NB4 (cell line): ENCODE measurements at regions not wholly inside any gene's neighbourhood (a gene's known extent, or its start where the extent isn't known, plus 50 kb on each side); places are given as distances from the start of the nearest gene placed in this dataset.

Experiments
- DNase-seq: peaks from one replicate; pipeline ENCODE4 v3.0.0; 2010; ENCODE audit warnings: low read depth
- H3K4me3 ChIP-seq: one replicate; pipeline ENCODE4 v1.5.1; 2011; ENCODE audit warnings: mild to moderate bottlenecking, low read depth, low read length, moderate library complexity
- CTCF ChIP-seq: IDR thresholded peaks from one replicate; pipeline ENCODE4 v1.5.1; 2012; ENCODE audit warnings: low read depth, low read length
- MAX ChIP-seq: IDR thresholded peaks from 2 replicates; pipeline ENCODE4 v1.6.1; 2011; ENCODE audit warnings: low read depth, low read length
- MYC ChIP-seq: IDR thresholded peaks from 2 replicates; pipeline ENCODE4 v1.6.1; 2011; ENCODE audit warnings: low read depth, low read length
- POLR2A ChIP-seq: IDR thresholded peaks from 2 replicates; pipeline ENCODE4 v1.6.1; 2011; ENCODE audit warnings: mild to moderate bottlenecking; ENCODE audit not compliant: insufficient read length; ENCODE audit errors: extremely low read depth

GRCh38 chr9:134566936-134567335, 74.7 kb upstream of the COL5A1 start:
- no peak overlapping the region for H3K4me3 ChIP-seq
- no peak for DNase-seq
- TF ChIP-seq POLR2A (no peak), MAX (no peak), CTCF (no peak), MYC (no peak)

- DNase-seq, result no peak
- no peak for TF ChIP-seq POLR2A
- no peak for TF ChIP-seq MYC
- no peak for TF ChIP-seq CTCF
- TF ChIP-seq MAX, result no peak
- no peak overlapping the region for H3K4me3 ChIP-seq
These were observed 73.5 kb upstream of the COL5A1 start for GRCh38 chr9:134568116-134568515.

GRCh38 chr9:134568811-134569210, 72.8 kb upstream of the COL5A1 start:
- H3K4me3 ChIP-seq, result no peak overlapping the region
- TF ChIP-seq MYC (no peak), MAX (no peak), CTCF (no peak), POLR2A (no peak)
- DNase-seq, result no peak

- H3K4me3 ChIP-seq, result no peak overlapping the region
- no peak for DNase-seq
- TF ChIP-seq MYC (no peak), CTCF (no peak), MAX (no peak), POLR2A (no peak)
These were observed 72.0 kb upstream of the COL5A1 start for GRCh38 chr9:134569626-134570025.

DNA sequence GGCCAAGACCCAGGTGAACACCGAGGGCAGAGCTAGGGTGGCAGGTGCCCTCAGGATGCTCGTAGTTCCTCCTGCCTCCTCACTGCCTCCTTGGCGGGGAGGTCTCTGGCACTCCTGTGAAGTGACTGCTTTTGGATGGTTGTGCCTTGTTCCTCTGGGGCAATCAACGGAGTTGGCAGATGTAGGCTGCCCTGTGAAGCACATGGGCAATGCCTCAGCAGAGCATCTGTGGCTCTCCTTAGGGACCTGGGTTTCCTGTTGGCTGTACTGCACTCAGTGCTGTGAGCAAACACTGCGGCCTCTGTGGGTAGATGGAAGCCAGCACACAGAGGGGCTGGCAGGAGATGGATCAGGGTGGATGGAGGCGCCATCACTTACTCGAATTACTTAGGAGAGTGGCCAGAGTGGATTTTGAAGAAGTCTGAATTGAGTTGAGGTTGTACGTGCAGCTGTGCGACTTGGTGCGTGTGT, 71.4 kb upstream of the COL5A1 start:
- TF ChIP-seq MYC (peak; percentile 31; the same call in 1 of the 2 replicates), POLR2A (no peak), MAX (peak; percentile 65; the same call in 1 of the 2 replicates), CTCF (no peak)
- H3K4me3 ChIP-seq, result no peak overlapping the region
- peak; percentile 81 for DNase-seq
